ENCODE measurements at regions not wholly inside any gene's neighbourhood (a gene's known extent, or its start where the extent isn't known, plus 50 kb on each side); places are given as distances from the start of the nearest gene placed in this dataset.

- TF ChIP-seq ZBTB8A (IDR thresholded peaks at IDR 0.05; ENCODE audit: partially characterized antibody) (no peak), SREBF1 (IDR thresholded peaks at IDR 0.05; ENCODE audit: borderline replicate concordance, low read depth, low read length) (no peak), ZBTB40 (IDR thresholded peaks at IDR 0.05) (peak; percentile 97), ZBTB40 (CRISPR knock-in tag; IDR thresholded peaks at IDR 0.05) (peak; percentile 95), SRSF9 (IDR thresholded peaks at IDR 0.05; ENCODE audit: borderline replicate concordance, low read depth, low read length) (no peak), ARNT (IDR thresholded peaks at IDR 0.05) (no peak), ARID4B (CRISPR knock-in tag; IDR thresholded peaks at IDR 0.05) (no peak), ATF4 (CRISPR knock-in tag; IDR thresholded peaks at IDR 0.05) (no peak), ZNF830 (CRISPR knock-in tag; IDR thresholded peaks at IDR 0.05) (no peak), ZNF184 (CRISPR knock-in tag; IDR thresholded peaks at IDR 0.05) (no peak), ZHX1 (conservative IDR thresholded peaks at IDR 0.05; ENCODE audit: low read length) (peak; percentile 91), MYNN (IDR thresholded peaks at IDR 0.05) (no peak), MYNN (CRISPR knock-in tag; IDR thresholded peaks at IDR 0.05) (no peak)
These were observed 192.5 kb upstream of the RREB1 start (continued) for GRCh38 chr6:6915219-6915618.

Data from K562 (cell line).